Stomach (tissue), 8 donors: ENCODE measurements at regions not wholly inside any gene's neighbourhood (a gene's known extent, or its start where the extent isn't known, plus 50 kb on each side); places are given as distances from the start of the nearest gene placed in this dataset.

Experiments used
- DNase-seq, 2 donors: peaks; one replicate each; pipeline versions ENCODE4 v3.0.0 to v3.0.0-alpha.2; 2013 to 2019
- H3K27ac ChIP-seq, 5 donors: fragments of 200-600 bp in 4 of 5; sonication (generic) in 4 of 5; one replicate each; pipeline ENCODE4 v1.5.1; 2013 to 2019; ENCODE audit warnings: mild to moderate bottlenecking in 1 of 5, moderate library complexity in 1 of 5
- H3K27me3 ChIP-seq, 3 donors: fragments of 200-600 bp; sonication (generic); one replicate each; pipeline ENCODE4 v1.5.1; 2017 to 2019; ENCODE audit warnings: mixed run types in 1 of 3
- H3K36me3 ChIP-seq, 4 donors: fragments of 200-600 bp; sonication (generic); 1 replicate in 3 of 4; 2 replicates in 1 of 4; pipeline ENCODE4 v1.5.1; 2016 to 2019
- H3K4me1 ChIP-seq, 4 donors: fragments of 200-600 bp; sonication (generic); one replicate each; pipeline ENCODE4 v1.5.1; 2016 to 2019
- H3K4me3 ChIP-seq, 4 donors: fragments of 200-600 bp; sonication (generic) in 3 of 4; one replicate each; pipeline ENCODE4 v1.5.1; 2016 to 2019; ENCODE audit warnings: mild to moderate bottlenecking in 1 of 4
- H3K9me3 ChIP-seq, 4 donors: fragments of 200-600 bp; sonication (generic); one replicate each; pipeline ENCODE4 v1.5.1; 2016 to 2019
- EP300 ChIP-seq: sonication (generic); formaldehyde crosslinking; IDR thresholded peaks from one replicate; pipeline ENCODE4 v1.6.1; 2017; ENCODE audit warnings: antibody characterized with exemption
- POLR2A ChIP-seq, 4 donors: fragments of 450-650 bp; IDR thresholded peaks; one replicate each; pipeline ENCODE4 v1.6.1; 2016; ENCODE audit warnings: antibody characterized with exemption in 4 of 4, control low read depth in 2 of 4, mild to moderate bottlenecking in 1 of 4, moderate library complexity in 1 of 4
- POLR2AphosphoS5 ChIP-seq, 3 donors: sonication (generic); formaldehyde crosslinking; IDR thresholded peaks; one replicate each; pipeline ENCODE4 v1.6.1; 2016; ENCODE audit warnings: antibody characterized with exemption in 3 of 3
- WGBS, 5 donors: extraction: QIAGEN DNeasy Blood & Tissue Kit in 3 of 5; methylation state at CpG; one replicate each; pipeline versions ENCODE4 v1.1.5 to v1.1.7; 2013 to 2018; 5-methylcytosine and 5-hydroxymethylcytosine counted together
- intact Hi-C: fragments of 100-400 bp; cut with DNase I; formaldehyde crosslinking; loops from one replicate; pipeline ENCODE4 v1.15.1; 2023; ENCODE audit warnings: low total_unique reads
- TF ChIP-seq, protein P1 (sequence below), 7 experiments: fragments of 450-650 bp in 4 of 7; fragments of 200-600 bp in 3 of 7; sonication (generic) in 3 of 7; IDR thresholded peaks; one replicate each; pipeline ENCODE4 v1.5.1; 2016 to 2019; ENCODE audit warnings: antibody characterized with exemption in 7 of 7, control low read depth in 2 of 7, mild to moderate bottlenecking in 1 of 7
- donor health status: healthy with polysubstance abuse.
- donor health status: Bipolar disorder and iron deficiency.
- donor health status: healthy.

DNA sequence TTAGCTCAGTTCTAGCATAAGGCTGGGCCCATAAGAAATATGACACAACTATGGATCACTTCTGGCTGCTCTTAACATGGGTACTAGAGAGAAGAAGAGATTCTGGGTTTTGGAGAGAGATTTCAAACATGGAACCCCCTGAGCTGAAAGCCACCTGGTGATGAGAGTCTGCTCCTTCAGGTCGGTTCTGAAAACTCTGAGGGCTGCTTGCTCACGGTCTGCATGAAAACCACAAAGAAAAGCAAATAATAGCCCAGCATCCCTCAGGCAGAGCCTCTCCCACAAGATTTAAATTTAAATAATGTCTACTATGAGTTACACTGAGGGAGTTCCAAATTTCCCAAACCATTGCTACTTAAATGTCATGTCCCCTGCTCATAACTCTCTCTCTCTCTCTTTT, 301.5 kb downstream of the BMP7 start:
- Histone ChIP-seq H3K27me3 (peaks cover 0 to 25% (median 0%) of the 10 kb centered on the region in 3 donors), H3K4me3 (no peak overlapping the region), H3K4me1 (no peaks in the 10 kb centered on the region), H3K36me3 (no peaks in the 10 kb centered on the region), H3K27ac (no peak overlapping the region), H3K9me3 (peaks cover 0 to 6% (median 0%) of the 10 kb centered on the region in 4 donors)
- TF ChIP-seq, protein P1, sequence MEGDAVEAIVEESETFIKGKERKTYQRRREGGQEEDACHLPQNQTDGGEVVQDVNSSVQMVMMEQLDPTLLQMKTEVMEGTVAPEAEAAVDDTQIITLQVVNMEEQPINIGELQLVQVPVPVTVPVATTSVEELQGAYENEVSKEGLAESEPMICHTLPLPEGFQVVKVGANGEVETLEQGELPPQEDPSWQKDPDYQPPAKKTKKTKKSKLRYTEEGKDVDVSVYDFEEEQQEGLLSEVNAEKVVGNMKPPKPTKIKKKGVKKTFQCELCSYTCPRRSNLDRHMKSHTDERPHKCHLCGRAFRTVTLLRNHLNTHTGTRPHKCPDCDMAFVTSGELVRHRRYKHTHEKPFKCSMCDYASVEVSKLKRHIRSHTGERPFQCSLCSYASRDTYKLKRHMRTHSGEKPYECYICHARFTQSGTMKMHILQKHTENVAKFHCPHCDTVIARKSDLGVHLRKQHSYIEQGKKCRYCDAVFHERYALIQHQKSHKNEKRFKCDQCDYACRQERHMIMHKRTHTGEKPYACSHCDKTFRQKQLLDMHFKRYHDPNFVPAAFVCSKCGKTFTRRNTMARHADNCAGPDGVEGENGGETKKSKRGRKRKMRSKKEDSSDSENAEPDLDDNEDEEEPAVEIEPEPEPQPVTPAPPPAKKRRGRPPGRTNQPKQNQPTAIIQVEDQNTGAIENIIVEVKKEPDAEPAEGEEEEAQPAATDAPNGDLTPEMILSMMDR (IDR thresholded peaks at IDR 0.05): no peak
- TF ChIP-seq EP300: no peak
- no peak for TF ChIP-seq POLR2AphosphoS5 (IDR thresholded peaks at IDR 0.05)
- no peak for TF ChIP-seq POLR2A (IDR thresholded peaks at IDR 0.05)
- intact Hi-C loops: no loop called here
- DNase-seq: no peak
- 18 to 25% (median 19%) methylated on average over 2 of the region's 2 CpGs for WGBS, 5 donors

DNA sequence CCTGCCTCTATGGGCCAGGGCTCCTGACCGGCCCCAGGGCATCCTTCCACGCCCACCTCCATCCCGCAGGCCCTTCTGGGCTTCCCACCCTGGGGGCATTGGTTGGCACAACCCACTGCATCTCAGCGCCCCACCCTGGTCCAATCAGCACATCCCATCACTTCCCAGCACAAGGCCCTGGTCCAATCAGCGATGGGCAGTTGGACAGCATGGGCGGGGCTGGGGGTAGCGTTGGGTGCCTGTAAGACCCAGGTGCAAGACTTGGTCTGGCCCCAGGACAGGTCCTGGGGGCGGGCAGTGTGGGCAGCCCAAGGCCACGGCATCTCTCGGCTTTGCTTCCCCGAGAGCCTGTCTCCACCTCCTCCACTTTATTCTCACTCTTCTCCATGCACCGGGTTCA, 298.5 kb downstream of the BMP7 start:
- no peak for DNase-seq
- no peak overlapping the region for H3K27ac ChIP-seq
- peaks cover 0 to 35% (median 14%) of the 10 kb centered on the region in 3 donors for H3K27me3 ChIP-seq
- TF ChIP-seq POLR2A (IDR thresholded peaks at IDR 0.05) (no peak), POLR2AphosphoS5 (IDR thresholded peaks at IDR 0.05) (no peak), EP300 (no peak)
- TF ChIP-seq, protein P1 (IDR thresholded peaks at IDR 0.05): no peak
- WGBS, 5 donors: 67 to 77% (median 71%) methylated on average over 4 to 12 of the region's 12 CpGs
- no peaks in the 10 kb centered on the region for H3K4me1 ChIP-seq
- no peak overlapping the region for H3K4me3 ChIP-seq
- peaks cover 0 to 1% (median 0%) of the 10 kb centered on the region in 4 donors for H3K9me3 ChIP-seq
- H3K36me3 ChIP-seq: no peaks in the 10 kb centered on the region
- intact Hi-C loops: no loop called here

DNA sequence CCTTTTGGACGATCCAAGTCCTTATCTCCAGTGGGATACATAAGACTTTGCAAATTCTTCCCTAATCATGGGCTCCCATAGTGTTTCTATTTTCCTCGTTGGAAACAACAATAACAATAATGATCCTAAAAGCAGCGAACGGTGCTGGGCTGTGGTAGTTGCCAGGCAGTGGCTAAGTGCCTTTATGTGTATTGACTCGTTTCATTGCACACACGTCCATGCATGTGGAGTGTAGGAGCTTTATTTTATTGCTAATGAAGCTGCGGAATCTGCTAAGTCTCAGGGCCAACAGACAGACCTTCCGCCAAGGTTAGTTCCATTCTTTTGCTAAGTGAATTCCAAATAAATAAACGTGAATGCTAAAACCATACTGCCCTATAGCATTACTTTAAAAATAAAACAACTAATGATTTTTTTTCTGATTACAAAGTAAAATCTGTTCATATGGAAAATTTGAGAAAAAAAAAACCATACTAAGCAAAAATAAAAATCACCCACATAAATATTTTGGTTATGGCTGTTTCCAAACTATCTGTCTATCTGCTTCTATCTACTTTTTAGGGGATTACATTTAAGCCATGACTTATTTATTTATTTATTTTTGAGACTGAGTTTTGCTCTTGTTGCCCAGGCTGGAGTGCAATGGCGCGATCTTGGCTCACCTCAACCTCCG, 297.9 kb downstream of the BMP7 start:
- intact Hi-C loops: no loop called here
- TF ChIP-seq POLR2A (IDR thresholded peaks at IDR 0.05) (no peak), EP300 (no peak), POLR2AphosphoS5 (IDR thresholded peaks at IDR 0.05) (no peak)
- TF ChIP-seq, protein P1 (IDR thresholded peaks at IDR 0.05): no peak
- Histone ChIP-seq H3K4me1 (no peaks in the 10 kb centered on the region), H3K27me3 (peaks cover 0 to 41% (median 15%) of the 10 kb centered on the region in 3 donors), H3K4me3 (no peak overlapping the region), H3K9me3 (no peaks in the 10 kb centered on the region), H3K27ac (no peak overlapping the region), H3K36me3 (no peaks in the 10 kb centered on the region)
- 54 to 60% (median 56%) methylated on average over 12 of the region's 12 CpGs for WGBS, 5 donors
- peak in 1 of 2 donors; percentile 20 for DNase-seq

DNA sequence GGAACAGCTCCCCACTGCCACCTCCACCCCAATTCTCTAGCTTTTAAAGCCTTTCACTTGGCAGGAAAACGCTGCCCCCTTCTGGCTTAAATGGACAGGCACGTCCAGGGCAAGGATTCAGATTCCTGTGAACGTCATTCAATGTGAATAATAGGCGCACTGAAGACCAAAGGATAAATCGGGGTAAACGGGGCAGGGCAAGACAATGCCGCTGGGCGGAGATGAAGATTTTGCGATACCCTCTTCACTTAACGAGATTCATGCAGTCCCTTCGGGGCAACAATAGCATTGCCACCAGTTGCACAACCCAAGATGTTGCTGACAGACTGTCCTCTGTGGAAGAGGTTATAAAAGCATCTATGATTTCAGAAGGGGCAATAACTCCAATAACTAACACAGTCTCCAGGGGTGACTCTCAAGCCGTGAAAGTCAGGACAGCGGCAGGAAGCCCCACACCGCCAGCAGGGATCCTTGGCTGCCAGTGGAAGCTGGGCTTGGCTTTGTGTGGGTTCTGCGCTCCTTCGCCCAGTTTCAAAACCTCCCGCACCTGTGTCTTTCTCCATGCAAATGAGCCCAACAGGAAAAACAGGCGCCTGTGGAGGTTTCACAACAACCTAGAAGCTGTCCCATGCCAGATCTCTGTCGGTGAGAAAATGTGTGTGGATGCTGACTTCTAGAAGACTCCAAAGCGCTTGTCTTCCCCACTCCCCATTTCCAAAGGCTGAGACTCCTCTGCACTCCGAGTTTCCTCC, 291.8 kb downstream of the BMP7 start:
- TF ChIP-seq, protein P1 (IDR thresholded peaks at IDR 0.05): peak in 2 of 7 experiments; percentile 6 to 28
- no peak for TF ChIP-seq POLR2AphosphoS5 (IDR thresholded peaks at IDR 0.05)
- 11 to 15% (median 12%) methylated on average over 19 to 21 of the region's 21 CpGs for WGBS, 5 donors
- peak; percentile 31 to 70 for DNase-seq
- Histone ChIP-seq H3K4me1 (no peaks in the 10 kb centered on the region), H3K9me3 (no peaks in the 10 kb centered on the region), H3K27me3 (peaks cover 3 to 94% (median 53%) of the 10 kb centered on the region in 3 donors), H3K4me3 (no peak overlapping the region), H3K36me3 (no peaks in the 10 kb centered on the region), H3K27ac (no peak overlapping the region)
- intact Hi-C loops: no loop called here
